DND-41 (cell line): ENCODE measurements at regions not wholly inside any gene's neighbourhood (a gene's known extent, or its start where the extent isn't known, plus 50 kb on each side); places are given as distances from the start of the nearest gene placed in this dataset.

Source experiments
- EZH2 ChIP-seq: IDR thresholded peaks from 3 replicates; pipeline ENCODE4 v1.6.1; 2012; ENCODE audit warnings: borderline replicate concordance, low read depth, mild to moderate bottlenecking, moderate library complexity, low read length, inconsistent platforms; ENCODE audit not compliant: severe bottlenecking
- TF ChIP-seq, protein P1 (sequence below): IDR thresholded peaks from 2 replicates; pipeline ENCODE4 v1.5.1; 2012; ENCODE audit warnings: borderline replicate concordance, low read length, moderate library complexity, mild to moderate bottlenecking; ENCODE audit not compliant: poor library complexity, severe bottlenecking; ENCODE audit errors: extremely low read depth

DNA sequence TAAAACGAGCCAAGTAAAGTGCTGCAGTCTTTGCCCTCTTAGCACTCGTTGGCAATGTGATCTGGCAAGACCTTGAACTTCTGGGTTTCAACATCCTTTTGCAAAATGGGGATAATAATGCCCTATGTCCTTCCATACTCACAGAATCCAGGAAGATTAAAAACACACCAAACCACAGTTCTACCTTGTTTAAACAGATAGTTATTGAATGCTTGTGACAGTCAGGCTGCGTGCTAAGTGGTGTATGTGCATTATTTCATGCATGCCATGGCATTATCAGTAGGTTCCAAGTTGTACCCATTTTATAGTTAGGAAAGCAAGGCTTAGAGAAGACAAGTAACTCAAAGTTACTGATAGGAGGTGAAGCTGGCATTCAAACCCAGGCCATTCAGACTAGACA, 308.6 kb upstream of the PROX1 start:
- TF ChIP-seq, protein P1, sequence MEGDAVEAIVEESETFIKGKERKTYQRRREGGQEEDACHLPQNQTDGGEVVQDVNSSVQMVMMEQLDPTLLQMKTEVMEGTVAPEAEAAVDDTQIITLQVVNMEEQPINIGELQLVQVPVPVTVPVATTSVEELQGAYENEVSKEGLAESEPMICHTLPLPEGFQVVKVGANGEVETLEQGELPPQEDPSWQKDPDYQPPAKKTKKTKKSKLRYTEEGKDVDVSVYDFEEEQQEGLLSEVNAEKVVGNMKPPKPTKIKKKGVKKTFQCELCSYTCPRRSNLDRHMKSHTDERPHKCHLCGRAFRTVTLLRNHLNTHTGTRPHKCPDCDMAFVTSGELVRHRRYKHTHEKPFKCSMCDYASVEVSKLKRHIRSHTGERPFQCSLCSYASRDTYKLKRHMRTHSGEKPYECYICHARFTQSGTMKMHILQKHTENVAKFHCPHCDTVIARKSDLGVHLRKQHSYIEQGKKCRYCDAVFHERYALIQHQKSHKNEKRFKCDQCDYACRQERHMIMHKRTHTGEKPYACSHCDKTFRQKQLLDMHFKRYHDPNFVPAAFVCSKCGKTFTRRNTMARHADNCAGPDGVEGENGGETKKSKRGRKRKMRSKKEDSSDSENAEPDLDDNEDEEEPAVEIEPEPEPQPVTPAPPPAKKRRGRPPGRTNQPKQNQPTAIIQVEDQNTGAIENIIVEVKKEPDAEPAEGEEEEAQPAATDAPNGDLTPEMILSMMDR = no peak
- no peak for TF ChIP-seq EZH2
